Neural crest cell (in vitro differentiated cells): ENCODE measurements at regions not wholly inside any gene's neighbourhood (a gene's known extent, or its start where the extent isn't known, plus 50 kb on each side); places are given as distances from the start of the nearest gene placed in this dataset.

Experiments
- DNase-seq: peaks from one replicate; pipeline ENCODE4 v3.0.0; 2021; ENCODE audit warnings: low read depth, mixed read lengths, low spot score
- H3K27ac Mint-ChIP-seq: one replicate; pipeline ENCODE4 v1.8.0; 2021; ENCODE audit warnings: mild to moderate bottlenecking, mixed read lengths; ENCODE audit not compliant: unreplicated experiment
- H3K27me3 Mint-ChIP-seq: 2 replicates; pipeline ENCODE4 v1.8.0; 2021; ENCODE audit warnings: low read depth, mild to moderate bottlenecking, mixed read lengths
- H3K36me3 Mint-ChIP-seq: 2 replicates; pipeline ENCODE4 v1.8.0; 2021; ENCODE audit warnings: low read depth, mild to moderate bottlenecking, mixed read lengths
- H3K4me1 Mint-ChIP-seq: 2 replicates; pipeline ENCODE4 v1.8.0; 2021; ENCODE audit warnings: mixed read lengths
- H3K4me3 Mint-ChIP-seq: one replicate; pipeline ENCODE4 v1.8.0; 2021; ENCODE audit warnings: mild to moderate bottlenecking, mixed read lengths
- H3K9me3 Mint-ChIP-seq: 2 replicates; pipeline ENCODE4 v1.8.0; 2021; ENCODE audit warnings: mixed read lengths
- TF ChIP-seq, protein P1 (sequence below): fragments of 200-600 bp; sonication (generic); conservative IDR thresholded peaks from 2 replicates; pipeline ENCODE4 v1.5.0; 2021; ENCODE audit warnings: antibody characterized with exemption, mild to moderate bottlenecking

DNA sequence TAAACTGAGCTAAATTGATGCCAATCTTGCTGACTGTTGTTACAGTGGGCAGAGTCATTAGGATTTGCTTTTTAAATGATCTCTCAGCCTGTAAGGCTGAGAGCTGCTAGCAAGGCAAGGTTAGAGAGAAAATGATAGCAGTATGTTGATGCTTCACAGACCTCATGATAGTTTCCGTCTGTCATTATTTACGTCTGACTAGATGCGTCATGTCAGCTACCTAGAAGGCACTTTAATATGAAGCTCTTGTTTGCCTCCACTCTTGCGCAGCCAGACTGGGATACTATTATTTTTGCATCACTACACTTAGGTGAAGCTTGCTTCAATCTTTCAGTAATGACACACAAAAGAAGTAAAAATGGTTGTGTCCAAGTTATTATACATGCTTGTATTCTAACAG, 313.8 kb downstream of the LNPK start:
- Mint-ChIP-seq H3K27me3 (peaks cover 6% of the 10 kb centered on the region), H3K27ac (no peak overlapping the region), H3K4me1 (peaks cover 9% of the 10 kb centered on the region), H3K9me3 (no peaks in the 10 kb centered on the region), H3K36me3 (no peaks in the 10 kb centered on the region), H3K4me3 (no peak overlapping the region)
- DNase-seq, result no peak
- TF ChIP-seq, protein P1, sequence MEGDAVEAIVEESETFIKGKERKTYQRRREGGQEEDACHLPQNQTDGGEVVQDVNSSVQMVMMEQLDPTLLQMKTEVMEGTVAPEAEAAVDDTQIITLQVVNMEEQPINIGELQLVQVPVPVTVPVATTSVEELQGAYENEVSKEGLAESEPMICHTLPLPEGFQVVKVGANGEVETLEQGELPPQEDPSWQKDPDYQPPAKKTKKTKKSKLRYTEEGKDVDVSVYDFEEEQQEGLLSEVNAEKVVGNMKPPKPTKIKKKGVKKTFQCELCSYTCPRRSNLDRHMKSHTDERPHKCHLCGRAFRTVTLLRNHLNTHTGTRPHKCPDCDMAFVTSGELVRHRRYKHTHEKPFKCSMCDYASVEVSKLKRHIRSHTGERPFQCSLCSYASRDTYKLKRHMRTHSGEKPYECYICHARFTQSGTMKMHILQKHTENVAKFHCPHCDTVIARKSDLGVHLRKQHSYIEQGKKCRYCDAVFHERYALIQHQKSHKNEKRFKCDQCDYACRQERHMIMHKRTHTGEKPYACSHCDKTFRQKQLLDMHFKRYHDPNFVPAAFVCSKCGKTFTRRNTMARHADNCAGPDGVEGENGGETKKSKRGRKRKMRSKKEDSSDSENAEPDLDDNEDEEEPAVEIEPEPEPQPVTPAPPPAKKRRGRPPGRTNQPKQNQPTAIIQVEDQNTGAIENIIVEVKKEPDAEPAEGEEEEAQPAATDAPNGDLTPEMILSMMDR, result no peak

GRCh38 chr2:175687465-175687864, 314.6 kb downstream of the LNPK start:
- no peak for DNase-seq
- TF ChIP-seq, protein P1, result no peak
- H3K9me3 Mint-ChIP-seq, result no peaks in the 10 kb centered on the region
- no peak overlapping the region for H3K4me3 Mint-ChIP-seq
- H3K36me3 Mint-ChIP-seq, result no peaks in the 10 kb centered on the region
- peaks cover 9% of the 10 kb centered on the region for H3K4me1 Mint-ChIP-seq
- H3K27ac Mint-ChIP-seq, result no peak overlapping the region
- H3K27me3 Mint-ChIP-seq, result peaks cover 6% of the 10 kb centered on the region

- TF ChIP-seq, protein P1, result no peak
- peaks cover 9% of the 10 kb centered on the region for H3K4me1 Mint-ChIP-seq
- no peaks in the 10 kb centered on the region for H3K9me3 Mint-ChIP-seq
- no peak for DNase-seq
- H3K36me3 Mint-ChIP-seq, result no peaks in the 10 kb centered on the region
- no peak overlapping the region for H3K4me3 Mint-ChIP-seq
- H3K27ac Mint-ChIP-seq, result no peak overlapping the region
- H3K27me3 Mint-ChIP-seq, result peaks cover 6% of the 10 kb centered on the region
Observed at GRCh38 chr2:175686002-175686401, 316.1 kb downstream of the LNPK start.

- Mint-ChIP-seq H3K27me3 (peaks cover 3% of the 10 kb centered on the region), H3K9me3 (no peaks in the 10 kb centered on the region), H3K4me3 (no peak overlapping the region), H3K27ac (no peak overlapping the region), H3K36me3 (no peaks in the 10 kb centered on the region), H3K4me1 (peaks cover 9% of the 10 kb centered on the region)
- DNase-seq, result no peak
- TF ChIP-seq, protein P1, result no peak
Observed at GRCh38 chr2:175684466-175684865, 317.6 kb downstream of the LNPK start.

- TF ChIP-seq, protein P1, result no peak
- no peaks in the 10 kb centered on the region for H3K36me3 Mint-ChIP-seq
- H3K4me1 Mint-ChIP-seq, result no peaks in the 10 kb centered on the region
- no peaks in the 10 kb centered on the region for H3K27me3 Mint-ChIP-seq
- H3K27ac Mint-ChIP-seq, result no peak overlapping the region
- no peak for DNase-seq
- H3K4me3 Mint-ChIP-seq, result no peak overlapping the region
- no peaks in the 10 kb centered on the region for H3K9me3 Mint-ChIP-seq
Observed at GRCh38 chr2:175679728-175680127, 322.3 kb downstream of the LNPK start.

GRCh38 chr2:175679231-175679630, 322.8 kb downstream of the LNPK start:
- Mint-ChIP-seq H3K9me3 (no peaks in the 10 kb centered on the region), H3K36me3 (peaks cover 1% of the 10 kb centered on the region), H3K4me1 (no peaks in the 10 kb centered on the region), H3K27ac (no peak overlapping the region), H3K4me3 (no peak overlapping the region), H3K27me3 (no peaks in the 10 kb centered on the region)
- no peak for DNase-seq
- TF ChIP-seq, protein P1, result no peak
